KMS-11 (cell line): ENCODE measurements at regions not wholly inside any gene's neighbourhood (a gene's known extent, or its start where the extent isn't known, plus 50 kb on each side); places are given as distances from the start of the nearest gene placed in this dataset.

Experiments used
- H2AFZ ChIP-seq: fragments of 200-600 bp; sonication (generic); 2 replicates; pipeline ENCODE4 v1.6.1; 2016; ENCODE audit warnings: antibody characterized with exemption, mixed run types, low read depth
- H3K27ac ChIP-seq: fragments of 200-600 bp; sonication (generic); 2 replicates; pipeline ENCODE4 v1.6.1; 2016; ENCODE audit warnings: mild to moderate bottlenecking, mixed run types
- H3K27me3 ChIP-seq: fragments of 200-600 bp; sonication (generic); 2 replicates; pipeline ENCODE4 v1.6.1; 2017; ENCODE audit warnings: mild to moderate bottlenecking, low read depth, mixed run types, moderate library complexity; ENCODE audit not compliant: insufficient read depth
- H3K36me3 ChIP-seq: fragments of 200-600 bp; sonication (generic); 2 replicates; pipeline ENCODE4 v1.6.1; 2017; ENCODE audit warnings: mild to moderate bottlenecking, mixed run types; ENCODE audit not compliant: insufficient read depth
- H3K4me1 ChIP-seq: fragments of 200-600 bp; sonication (generic); 2 replicates; pipeline ENCODE4 v1.6.1; 2016; ENCODE audit warnings: mild to moderate bottlenecking, low read depth, mixed run types; ENCODE audit not compliant: poor library complexity, severe bottlenecking
- H3K4me2 ChIP-seq: fragments of 200-600 bp; sonication (generic); 2 replicates; pipeline ENCODE4 v1.7.0; 2016; ENCODE audit warnings: mild to moderate bottlenecking, mixed run types
- H3K4me3 ChIP-seq: fragments of 200-600 bp; sonication (generic); IDR thresholded peaks from 2 replicates; pipeline ENCODE4 v1.6.1; 2017; ENCODE audit warnings: low read depth, low read length, mixed read lengths; ENCODE audit not compliant: insufficient read depth
- H3K79me2 ChIP-seq: fragments of 200-600 bp; sonication (generic); 2 replicates; pipeline ENCODE4 v1.6.1; 2016; ENCODE audit warnings: low read depth, mixed run types; ENCODE audit not compliant: insufficient read depth
- H3K9ac ChIP-seq: fragments of 200-600 bp; sonication (generic); 2 replicates; pipeline ENCODE4 v1.6.1; 2016; ENCODE audit warnings: mild to moderate bottlenecking, mixed run types
- H4K20me1 ChIP-seq: fragments of 200-600 bp; sonication (generic); 2 replicates; pipeline ENCODE4 v1.6.1; 2016; ENCODE audit warnings: mild to moderate bottlenecking, mixed run types; ENCODE audit not compliant: insufficient read depth
- CTCF ChIP-seq: fragments of 200-600 bp; sonication (generic); conservative IDR thresholded peaks from 2 replicates; pipeline ENCODE4 v1.6.1; 2017; ENCODE audit warnings: low read depth, mild to moderate bottlenecking, antibody characterized with exemption, low read length, moderate library complexity, mixed read lengths

- H3K4me2 ChIP-seq, result no peak overlapping the region
- H3K79me2 ChIP-seq, result no peaks in the 10 kb centered on the region
- H3K9ac ChIP-seq, result no peak overlapping the region
- TF ChIP-seq CTCF, result no peak
- H2AFZ ChIP-seq, result no peak overlapping the region
- no peaks in the 10 kb centered on the region for H3K36me3 ChIP-seq
- no peaks in the 10 kb centered on the region for H3K4me1 ChIP-seq
- no peaks in the 10 kb centered on the region for H4K20me1 ChIP-seq
- H3K4me3 ChIP-seq, result no peak overlapping the region
- H3K27ac ChIP-seq, result no peak overlapping the region
- H3K27me3 ChIP-seq, result no peaks in the 10 kb centered on the region
Observed at GRCh38 chr10:125554016-125554703, 128.8 kb downstream of the TEX36 start.

- no peaks in the 10 kb centered on the region for H4K20me1 ChIP-seq
- no peaks in the 10 kb centered on the region for H3K4me1 ChIP-seq
- no peak overlapping the region for H3K27ac ChIP-seq
- H3K27me3 ChIP-seq, result no peaks in the 10 kb centered on the region
- H3K4me3 ChIP-seq, result no peak overlapping the region
- no peak overlapping the region for H3K9ac ChIP-seq
- H2AFZ ChIP-seq, result no peak overlapping the region
- no peaks in the 10 kb centered on the region for H3K79me2 ChIP-seq
- H3K4me2 ChIP-seq, result no peak overlapping the region
- no peak for TF ChIP-seq CTCF
- no peaks in the 10 kb centered on the region for H3K36me3 ChIP-seq
Observed at GRCh38 chr10:125553091-125553490, 129.9 kb downstream of the TEX36 start.

GRCh38 chr10:125551247-125551646 lies 131.7 kb downstream of the TEX36 start:
- no peak for TF ChIP-seq CTCF
- H3K4me2 ChIP-seq, result no peak overlapping the region
- H3K27me3 ChIP-seq, result no peaks in the 10 kb centered on the region
- no peaks in the 10 kb centered on the region for H3K4me1 ChIP-seq
- H3K36me3 ChIP-seq, result no peaks in the 10 kb centered on the region
- no peaks in the 10 kb centered on the region for H3K79me2 ChIP-seq
- no peak overlapping the region for H3K9ac ChIP-seq
- no peak overlapping the region for H3K4me3 ChIP-seq
- H3K27ac ChIP-seq, result no peak overlapping the region
- no peaks in the 10 kb centered on the region for H4K20me1 ChIP-seq
- H2AFZ ChIP-seq, result no peak overlapping the region

GRCh38 chr10:125550362-125550761 lies 132.6 kb downstream of the TEX36 start:
- Histone ChIP-seq H3K9ac (no peak overlapping the region), H3K27ac (no peak overlapping the region), H3K4me1 (no peaks in the 10 kb centered on the region), H2AFZ (no peak overlapping the region), H3K27me3 (no peaks in the 10 kb centered on the region), H3K36me3 (no peaks in the 10 kb centered on the region), H3K4me2 (no peak overlapping the region), H3K4me3 (no peak overlapping the region), H3K79me2 (no peaks in the 10 kb centered on the region), H4K20me1 (no peaks in the 10 kb centered on the region)
- no peak for TF ChIP-seq CTCF
